HG03442 (cell line): ENCODE measurements at regions not wholly inside any gene's neighbourhood (a gene's known extent, or its start where the extent isn't known, plus 50 kb on each side); places are given as distances from the start of the nearest gene placed in this dataset.

Experiments used
- ATAC-seq: cut with Tn5 transposase; IDR thresholded peaks from one replicate; pipeline ENCODE4 v1.9.1; 2021; ENCODE audit warnings: mild to moderate bottlenecking, moderate library complexity; ENCODE audit not compliant: unreplicated experiment

GRCh38 chr16:62665269-62665668 lies 629.0 kb upstream of the CDH8 start:
- ATAC-seq, result no peak

- ATAC-seq, result no peak
Observed at GRCh38 chr16:62664566-62664965, 628.3 kb upstream of the CDH8 start.

- ATAC-seq, result no peak
Observed at GRCh38 chr16:62661435-62661834, 625.2 kb upstream of the CDH8 start.

- no peak for ATAC-seq
Observed at GRCh38 chr16:62657116-62657515, 620.9 kb upstream of the CDH8 start.

- no peak for ATAC-seq
Observed at GRCh38 chr16:62652441-62653120, 616.3 kb upstream of the CDH8 start.

- ATAC-seq, result no peak
Observed at GRCh38 chr16:62648256-62648655, 612.0 kb upstream of the CDH8 start.

GRCh38 chr16:62644030-62644812 lies 608.0 kb upstream of the CDH8 start:
- ATAC-seq, result no peak

GRCh38 chr16:62642677-62643076 lies 606.4 kb upstream of the CDH8 start:
- no peak for ATAC-seq

GRCh38 chr16:62639890-62640289 lies 603.7 kb upstream of the CDH8 start:
- no peak for ATAC-seq

- ATAC-seq, result peak; percentile 76
Observed at GRCh38 chr16:62638964-62639870, 603.0 kb upstream of the CDH8 start.

GRCh38 chr16:62638324-62638911 lies 602.2 kb upstream of the CDH8 start:
- no peak for ATAC-seq

- no peak for ATAC-seq
Observed at GRCh38 chr16:62625326-62625725, 589.1 kb upstream of the CDH8 start.

- ATAC-seq, result no peak
Observed at GRCh38 chr16:62620275-62620674, 584.0 kb upstream of the CDH8 start.

- no peak for ATAC-seq
Observed at GRCh38 chr16:62615526-62615925, 579.3 kb upstream of the CDH8 start.

- ATAC-seq, result no peak
Observed at GRCh38 chr16:62610291-62610690, 574.1 kb upstream of the CDH8 start.

GRCh38 chr16:62602790-62603189 lies 566.6 kb upstream of the CDH8 start:
- no peak for ATAC-seq

GRCh38 chr16:62597875-62598274 lies 561.6 kb upstream of the CDH8 start:
- no peak for ATAC-seq

GRCh38 chr16:62596584-62596983 lies 560.3 kb upstream of the CDH8 start:
- ATAC-seq, result no peak

- ATAC-seq, result no peak
Observed at GRCh38 chr16:62596125-62596524, 559.9 kb upstream of the CDH8 start.

GRCh38 chr16:62586128-62586862 lies 550.1 kb upstream of the CDH8 start:
- ATAC-seq, result no peak
